H9 (cell line): ENCODE measurements at regions not wholly inside any gene's neighbourhood (a gene's known extent, or its start where the extent isn't known, plus 50 kb on each side); places are given as distances from the start of the nearest gene placed in this dataset.

Experiments
- DNase-seq: peaks from one replicate; pipeline ENCODE4 v3.0.0-alpha.2; 2017
- H2AFZ ChIP-seq: one replicate; pipeline ENCODE4 v1.6.1; 2013; ENCODE audit warnings: mild to moderate bottlenecking, low read length, control low read depth, moderate library complexity
- H2AK5ac ChIP-seq: 2 replicates; pipeline ENCODE4 v1.6.1; 2013; ENCODE audit warnings: low read length, control low read depth, mixed read lengths; ENCODE audit not compliant: insufficient read length
- H2BK120ac ChIP-seq: one replicate; pipeline ENCODE4 v1.6.1; 2013; ENCODE audit warnings: low read depth, mild to moderate bottlenecking, low read length, control low read depth, inconsistent platforms; ENCODE audit not compliant: poor library complexity, severe bottlenecking
- H2BK12ac ChIP-seq: 2 replicates; pipeline ENCODE4 v1.6.1; 2013; ENCODE audit warnings: low read length, control low read depth, mixed read lengths, low read depth; ENCODE audit not compliant: insufficient read length
- H2BK15ac ChIP-seq: 2 replicates; pipeline ENCODE4 v1.6.1; 2013; ENCODE audit warnings: low read depth, low read length, control low read depth
- H2BK20ac ChIP-seq: one replicate; pipeline ENCODE4 v1.6.1; 2013; ENCODE audit warnings: low read depth, mild to moderate bottlenecking, low read length, control low read depth, inconsistent platforms; ENCODE audit not compliant: poor library complexity, severe bottlenecking
- H2BK5ac ChIP-seq: 2 replicates; pipeline ENCODE4 v1.6.1; 2013; ENCODE audit warnings: low read length, control low read depth, mixed read lengths; ENCODE audit not compliant: insufficient read length
- H3K14ac ChIP-seq: 2 replicates; pipeline ENCODE4 v1.6.1; 2013; ENCODE audit warnings: low read length, control low read depth; ENCODE audit not compliant: insufficient read depth
- H3K18ac ChIP-seq: 2 replicates; pipeline ENCODE4 v1.6.1; 2013; ENCODE audit warnings: low read depth, mild to moderate bottlenecking, mixed read lengths, low read length, control low read depth; ENCODE audit not compliant: insufficient read length
- H3K23ac ChIP-seq: 2 replicates; pipeline ENCODE4 v1.6.1; 2013; ENCODE audit warnings: low read length, control low read depth, mixed read lengths, low read depth; ENCODE audit not compliant: insufficient read length
- H3K23me2 ChIP-seq: 2 replicates; pipeline ENCODE4 v1.6.1; 2013; ENCODE audit warnings: low read depth, mild to moderate bottlenecking, mixed read lengths, low read length, control low read depth; ENCODE audit not compliant: insufficient read length, poor library complexity, severe bottlenecking
- H3K27ac ChIP-seq: 2 replicates; pipeline ENCODE4 v1.5.1; 2013; ENCODE audit warnings: low read length, control low read depth, mixed read lengths, low read depth; ENCODE audit not compliant: insufficient read length
- H3K27me3 ChIP-seq: 2 replicates; pipeline ENCODE4 v1.6.1; 2013; ENCODE audit warnings: low read length, control low read depth, inconsistent platforms; ENCODE audit not compliant: insufficient read depth
- H3K4ac ChIP-seq: 2 replicates; pipeline ENCODE4 v1.6.1; 2013; ENCODE audit warnings: low read depth, mild to moderate bottlenecking, control low read depth, inconsistent platforms, low read length, moderate library complexity
- H3K4me1 ChIP-seq: 2 replicates; pipeline ENCODE4 v1.6.1; 2013; ENCODE audit warnings: low read length, control low read depth, inconsistent platforms; ENCODE audit not compliant: insufficient read depth
- H3K4me2 ChIP-seq: 2 replicates; pipeline ENCODE4 v1.6.1; 2013; ENCODE audit warnings: low read length, control low read depth, mixed read lengths; ENCODE audit not compliant: insufficient read length, insufficient read depth
- H3K56ac ChIP-seq: 2 replicates; pipeline ENCODE4 v1.6.1; 2013; ENCODE audit warnings: low read depth, mild to moderate bottlenecking, mixed read lengths, low read length, control low read depth; ENCODE audit not compliant: insufficient read length
- H3K79me1 ChIP-seq: 2 replicates; pipeline ENCODE4 v1.6.1; 2013; ENCODE audit warnings: low read depth, mild to moderate bottlenecking, moderate library complexity, low read length, control low read depth, inconsistent platforms; ENCODE audit not compliant: insufficient read depth, poor library complexity, severe bottlenecking
- H3K79me2 ChIP-seq: 2 replicates; pipeline ENCODE4 v1.6.1; 2013; ENCODE audit warnings: low read length, control low read depth, inconsistent platforms; ENCODE audit not compliant: insufficient read depth
- H3K9ac ChIP-seq: 2 replicates; pipeline ENCODE4 v1.6.1; 2013; ENCODE audit warnings: low read length, control low read depth, mixed read lengths; ENCODE audit not compliant: insufficient read length; ENCODE audit errors: extremely low read depth
- H3K9me3 ChIP-seq: one replicate; pipeline ENCODE4 v1.6.1; 2013; ENCODE audit warnings: low read depth, low read length, inconsistent platforms; ENCODE audit not compliant: control insufficient read depth
- H3T11ph ChIP-seq: one replicate; pipeline ENCODE4 v1.6.1; 2013; ENCODE audit warnings: mild to moderate bottlenecking, low read length, control low read depth, inconsistent platforms
- H4K20me1 ChIP-seq: one replicate; pipeline ENCODE4 v1.6.1; 2013; ENCODE audit not compliant: control insufficient read depth, insufficient read length, insufficient read depth
- H4K5ac ChIP-seq: 2 replicates; pipeline ENCODE4 v1.6.1; 2013; ENCODE audit warnings: low read depth, mild to moderate bottlenecking, mixed read lengths, low read length, control low read depth; ENCODE audit not compliant: insufficient read length
- H4K8ac ChIP-seq: replicated peaks from 2 replicates; pipeline ENCODE4 v1.6.1; 2013; ENCODE audit warnings: low read length, control low read depth, mixed read lengths, low read depth; ENCODE audit not compliant: insufficient read length
- H4K91ac ChIP-seq: 2 replicates; pipeline ENCODE4 v1.6.1; 2013; ENCODE audit warnings: low read depth, mild to moderate bottlenecking, moderate library complexity, mixed read lengths, low read length, control low read depth; ENCODE audit not compliant: insufficient read length
- H3K27ac Mint-ChIP-seq, 3 experiments: 2 replicates in 2 of 3; 3 replicates in 1 of 3; pipeline ENCODE4 v1.8.0; 2020 to 2021; ENCODE audit warnings: mixed read lengths in 3 of 3, mild to moderate bottlenecking in 1 of 3, moderate library complexity in 1 of 3
- H3K27me3 Mint-ChIP-seq: 2 replicates; pipeline ENCODE4 v1.8.0; 2021; ENCODE audit warnings: low read depth, mild to moderate bottlenecking, moderate library complexity, mixed read lengths
- H3K36me3 Mint-ChIP-seq, 3 experiments: 2 replicates in 2 of 3; 3 replicates in 1 of 3; pipeline ENCODE4 v1.8.0; 2020 to 2021; ENCODE audit warnings: low read depth in 3 of 3, mixed read lengths in 3 of 3; ENCODE audit not compliant: insufficient read depth in 1 of 3
- H3K4me1 Mint-ChIP-seq, 2 experiments: 2 replicates each; pipeline ENCODE4 v1.8.0; 2020; ENCODE audit warnings: mixed read lengths in 2 of 2
- H3K4me3 Mint-ChIP-seq, 2 experiments: 2 replicates in 1 of 2; 3 replicates in 1 of 2; pipeline ENCODE4 v1.8.0; 2020 to 2021; ENCODE audit warnings: mild to moderate bottlenecking in 2 of 2, mixed read lengths in 2 of 2, moderate library complexity in 1 of 2
- H3K9me3 Mint-ChIP-seq, 2 experiments: 2 replicates in 1 of 2; 3 replicates in 1 of 2; pipeline ENCODE4 v1.8.0; 2020; ENCODE audit warnings: mild to moderate bottlenecking in 2 of 2, mixed read lengths in 2 of 2, moderate library complexity in 1 of 2
- WGBS: extraction: QIAGEN DNeasy Blood & Tissue Kit; methylation state at CpG from one replicate; pipeline ENCODE4 v1.1.7; 2013; ENCODE audit warnings: missing lambda C conversion rate, low lambda C conversion rate, mixed read lengths; ENCODE audit not compliant: insufficient read length; ENCODE audit errors: extremely low coverage; 5-methylcytosine and 5-hydroxymethylcytosine counted together
- TF ChIP-seq, protein P1 (sequence below): fragments of 200-600 bp; sonication (generic); conservative IDR thresholded peaks from 3 replicates; pipeline ENCODE4 v1.8.0; 2021; ENCODE audit warnings: antibody characterized with exemption, mild to moderate bottlenecking

GRCh38 chr21:28333578-28334075 lies 659.0 kb downstream of the LTN1 start:
- H3K14ac ChIP-seq, result no peak overlapping the region
- H4K20me1 ChIP-seq, result no peaks in the 10 kb centered on the region
- no peak overlapping the region for H2BK5ac ChIP-seq
- H3K27me3 ChIP-seq, result no peaks in the 10 kb centered on the region
- no peak overlapping the region for H3K27ac Mint-ChIP-seq
- H2AK5ac ChIP-seq, result no peak overlapping the region
- no peak for DNase-seq
- H2BK15ac ChIP-seq, result no peak overlapping the region
- H3K27ac ChIP-seq, result no peak overlapping the region
- peaks cover 6 to 8% of the 10 kb centered on the region in 2 experiments; a peak in 2 of 4 replicates for H3K4me1 Mint-ChIP-seq
- H3K79me1 ChIP-seq, result no peaks in the 10 kb centered on the region
- no peaks in the 10 kb centered on the region for H3K4me1 ChIP-seq
- H3T11ph ChIP-seq, result no peak overlapping the region
- no peak overlapping the region for H3K4ac ChIP-seq
- H2BK120ac ChIP-seq, result no peak overlapping the region
- H3K18ac ChIP-seq, result no peak overlapping the region
- H3K23ac ChIP-seq, result no peak overlapping the region
- no peak overlapping the region for H2BK12ac ChIP-seq
- TF ChIP-seq, protein P1, sequence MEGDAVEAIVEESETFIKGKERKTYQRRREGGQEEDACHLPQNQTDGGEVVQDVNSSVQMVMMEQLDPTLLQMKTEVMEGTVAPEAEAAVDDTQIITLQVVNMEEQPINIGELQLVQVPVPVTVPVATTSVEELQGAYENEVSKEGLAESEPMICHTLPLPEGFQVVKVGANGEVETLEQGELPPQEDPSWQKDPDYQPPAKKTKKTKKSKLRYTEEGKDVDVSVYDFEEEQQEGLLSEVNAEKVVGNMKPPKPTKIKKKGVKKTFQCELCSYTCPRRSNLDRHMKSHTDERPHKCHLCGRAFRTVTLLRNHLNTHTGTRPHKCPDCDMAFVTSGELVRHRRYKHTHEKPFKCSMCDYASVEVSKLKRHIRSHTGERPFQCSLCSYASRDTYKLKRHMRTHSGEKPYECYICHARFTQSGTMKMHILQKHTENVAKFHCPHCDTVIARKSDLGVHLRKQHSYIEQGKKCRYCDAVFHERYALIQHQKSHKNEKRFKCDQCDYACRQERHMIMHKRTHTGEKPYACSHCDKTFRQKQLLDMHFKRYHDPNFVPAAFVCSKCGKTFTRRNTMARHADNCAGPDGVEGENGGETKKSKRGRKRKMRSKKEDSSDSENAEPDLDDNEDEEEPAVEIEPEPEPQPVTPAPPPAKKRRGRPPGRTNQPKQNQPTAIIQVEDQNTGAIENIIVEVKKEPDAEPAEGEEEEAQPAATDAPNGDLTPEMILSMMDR, result no peak
- H4K5ac ChIP-seq, result no peak overlapping the region
- no peak overlapping the region for H3K4me2 ChIP-seq
- peaks cover 21 to 23% of the 10 kb centered on the region in 2 experiments for H3K9me3 Mint-ChIP-seq
- H3K9ac ChIP-seq, result no peak overlapping the region
- H4K8ac ChIP-seq, result no peak overlapping the region
- H3K79me2 ChIP-seq, result no peaks in the 10 kb centered on the region
- no peak overlapping the region for H2AFZ ChIP-seq
- peaks cover 17 to 26% (median 18%) of the 10 kb centered on the region in 3 experiments; a peak in 6 of 7 replicates for H3K36me3 Mint-ChIP-seq
- no peaks in the 10 kb centered on the region for H3K23me2 ChIP-seq
- peaks cover 10% of the 10 kb centered on the region for H3K9me3 ChIP-seq
- no peaks in the 10 kb centered on the region for H3K27me3 Mint-ChIP-seq
- no peak overlapping the region for H3K4me3 Mint-ChIP-seq
- WGBS, result no CpG with 5 or more reads among the region's 3 CpGs
- H2BK20ac ChIP-seq, result no peak overlapping the region
- no peak overlapping the region for H4K91ac ChIP-seq
- H3K56ac ChIP-seq, result no peak overlapping the region
